ENCODE measurements at regions not wholly inside any gene's neighbourhood (a gene's known extent, or its start where the extent isn't known, plus 50 kb on each side); places are given as distances from the start of the nearest gene placed in this dataset.

DNA sequence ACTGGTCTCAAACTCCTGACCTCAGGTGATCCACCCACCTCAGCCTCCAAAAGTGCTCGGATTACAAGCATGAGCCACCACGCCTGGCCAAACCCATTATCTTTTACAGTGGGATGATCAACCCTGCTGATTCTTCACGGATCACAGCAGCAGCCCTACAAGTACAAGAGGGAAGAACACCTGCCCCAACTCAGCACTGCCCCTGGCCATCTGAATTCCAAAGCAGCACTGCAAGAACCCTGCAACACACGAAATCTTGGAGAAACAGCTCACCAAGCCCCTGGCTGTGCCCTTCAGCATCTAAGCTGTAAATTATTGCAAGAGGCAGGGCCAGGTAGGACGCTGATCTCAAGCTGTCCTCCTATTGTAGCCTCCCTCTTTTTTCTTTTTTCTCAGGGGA is 54.5 kb upstream of the MC3R start:
- TF ChIP-seq, protein P1, sequence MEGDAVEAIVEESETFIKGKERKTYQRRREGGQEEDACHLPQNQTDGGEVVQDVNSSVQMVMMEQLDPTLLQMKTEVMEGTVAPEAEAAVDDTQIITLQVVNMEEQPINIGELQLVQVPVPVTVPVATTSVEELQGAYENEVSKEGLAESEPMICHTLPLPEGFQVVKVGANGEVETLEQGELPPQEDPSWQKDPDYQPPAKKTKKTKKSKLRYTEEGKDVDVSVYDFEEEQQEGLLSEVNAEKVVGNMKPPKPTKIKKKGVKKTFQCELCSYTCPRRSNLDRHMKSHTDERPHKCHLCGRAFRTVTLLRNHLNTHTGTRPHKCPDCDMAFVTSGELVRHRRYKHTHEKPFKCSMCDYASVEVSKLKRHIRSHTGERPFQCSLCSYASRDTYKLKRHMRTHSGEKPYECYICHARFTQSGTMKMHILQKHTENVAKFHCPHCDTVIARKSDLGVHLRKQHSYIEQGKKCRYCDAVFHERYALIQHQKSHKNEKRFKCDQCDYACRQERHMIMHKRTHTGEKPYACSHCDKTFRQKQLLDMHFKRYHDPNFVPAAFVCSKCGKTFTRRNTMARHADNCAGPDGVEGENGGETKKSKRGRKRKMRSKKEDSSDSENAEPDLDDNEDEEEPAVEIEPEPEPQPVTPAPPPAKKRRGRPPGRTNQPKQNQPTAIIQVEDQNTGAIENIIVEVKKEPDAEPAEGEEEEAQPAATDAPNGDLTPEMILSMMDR (IDR thresholded peaks at IDR 0.05), result no peak
- no peak for TF ChIP-seq POLR2A (IDR thresholded peaks at IDR 0.05)
- TF ChIP-seq POLR2AphosphoS5 (IDR thresholded peaks at IDR 0.05), result no peak
